ENCODE measurements at regions not wholly inside any gene's neighbourhood (a gene's known extent, or its start where the extent isn't known, plus 50 kb on each side); places are given as distances from the start of the nearest gene placed in this dataset.

- no peak for DNase-seq
These were observed 50.6 kb upstream of the DOK6 start for GRCh38 chr18:69349912-69350597.

All from femur (tissue), 1 donor.